Stimulated activated CD8-positive, alpha-beta memory T cell treated with anti-CD3 and anti-CD28 coated beads, Interleukin-15, amount 100 ng/mL, for 48 hours (primary cell): ENCODE measurements at regions not wholly inside any gene's neighbourhood (a gene's known extent, or its start where the extent isn't known, plus 50 kb on each side); places are given as distances from the start of the nearest gene placed in this dataset.
"Not testable (repeated sequence)": the region's sequence is repeated elsewhere in the genome, so short reads cannot be mapped to it uniquely, and the experiment has no call there.

Experiments used
- DNase-seq, 2 donors: peaks; one replicate each; pipeline ENCODE4 v3.0.0-alpha.2; 2020; ENCODE audit warnings: low read depth in 2 of 2

DNA sequence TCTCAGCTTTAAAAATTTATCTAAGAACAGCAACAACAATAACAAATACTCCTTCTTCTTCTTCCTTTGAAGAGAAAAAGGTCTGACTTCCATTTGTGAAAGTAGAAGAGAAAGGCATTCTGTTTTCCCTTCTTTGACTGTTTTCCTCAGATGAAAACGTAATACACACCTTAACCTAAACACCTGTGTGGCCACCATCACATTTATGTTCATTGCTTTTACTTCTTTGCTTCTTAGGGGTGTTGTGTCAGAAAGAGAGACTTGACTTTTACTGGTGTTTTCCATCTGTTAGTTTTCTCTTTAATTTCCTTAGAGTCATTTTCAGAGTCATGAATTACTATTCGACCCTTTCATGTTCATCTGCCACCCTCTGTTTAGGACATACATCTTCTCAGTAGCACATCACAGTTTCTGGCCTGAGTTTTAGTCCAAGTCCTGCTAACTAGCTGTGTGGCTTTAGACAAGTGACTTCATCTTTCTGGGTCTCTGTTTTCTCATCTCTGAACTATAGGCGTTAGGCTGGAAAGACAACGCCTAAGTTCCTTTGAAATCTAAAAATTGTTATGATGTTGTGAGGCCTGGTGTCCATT, 283.8 kb downstream of the GATA3 start:
- no peak for DNase-seq

DNA sequence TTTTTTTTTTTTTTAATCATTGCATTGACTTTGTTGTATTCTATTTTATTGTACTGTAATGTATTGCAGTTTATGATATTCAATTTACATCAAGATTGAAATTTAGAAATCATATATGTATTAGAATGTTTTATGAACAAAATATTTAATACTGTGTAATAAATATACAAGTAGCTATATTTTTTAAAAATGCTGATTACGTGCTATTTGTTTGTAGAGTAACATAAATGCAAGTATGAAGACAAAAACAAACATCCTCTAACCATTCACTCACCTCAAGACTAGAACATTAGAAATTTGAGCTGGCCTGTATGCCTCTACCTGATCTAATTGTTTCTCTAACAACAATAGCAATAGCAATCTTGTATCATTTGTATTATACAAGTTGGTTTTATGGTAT, 290.3 kb downstream of the GATA3 start:
- DNase-seq, result no peak

DNA sequence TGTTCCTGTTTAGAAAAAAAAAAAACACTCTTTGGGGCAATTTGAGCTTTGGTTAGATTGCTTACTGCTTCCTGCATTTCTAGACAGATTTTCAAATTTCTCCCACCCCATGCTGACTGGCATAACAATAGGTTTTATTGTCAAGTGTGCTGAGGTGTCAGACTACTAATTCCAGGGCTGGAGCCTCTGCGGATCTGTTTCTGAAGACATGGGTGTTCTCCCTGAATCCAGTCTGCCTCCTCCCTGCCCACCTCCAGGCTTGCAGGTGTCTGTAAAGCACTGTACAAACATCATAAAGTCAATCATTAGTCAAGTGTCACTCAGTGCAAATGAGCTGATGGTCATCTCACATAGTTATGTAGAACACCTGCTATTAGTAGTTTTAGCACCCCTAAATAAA, 292.4 kb downstream of the GATA3 start:
- no peak for DNase-seq

DNA sequence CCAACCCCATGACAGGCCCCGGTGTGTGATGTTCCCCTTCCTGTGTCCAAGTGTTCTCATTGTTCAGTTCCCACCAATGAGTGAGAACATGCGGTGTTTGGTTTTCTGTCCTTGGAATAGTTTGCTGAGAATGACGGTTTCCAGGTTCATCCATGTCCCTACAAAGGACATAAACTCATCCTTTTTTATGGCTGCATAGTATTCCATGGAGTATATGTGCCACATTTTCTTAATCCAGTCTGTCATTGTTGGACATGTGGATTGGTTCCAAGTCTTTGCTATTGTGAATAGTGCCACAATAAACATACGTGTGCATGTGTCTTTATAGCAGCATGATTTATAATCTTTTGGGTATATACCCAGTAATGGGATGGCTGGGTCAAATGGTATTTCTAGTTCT, 293.1 kb downstream of the GATA3 start:
- DNase-seq, result not testable (repeated sequence)

DNA sequence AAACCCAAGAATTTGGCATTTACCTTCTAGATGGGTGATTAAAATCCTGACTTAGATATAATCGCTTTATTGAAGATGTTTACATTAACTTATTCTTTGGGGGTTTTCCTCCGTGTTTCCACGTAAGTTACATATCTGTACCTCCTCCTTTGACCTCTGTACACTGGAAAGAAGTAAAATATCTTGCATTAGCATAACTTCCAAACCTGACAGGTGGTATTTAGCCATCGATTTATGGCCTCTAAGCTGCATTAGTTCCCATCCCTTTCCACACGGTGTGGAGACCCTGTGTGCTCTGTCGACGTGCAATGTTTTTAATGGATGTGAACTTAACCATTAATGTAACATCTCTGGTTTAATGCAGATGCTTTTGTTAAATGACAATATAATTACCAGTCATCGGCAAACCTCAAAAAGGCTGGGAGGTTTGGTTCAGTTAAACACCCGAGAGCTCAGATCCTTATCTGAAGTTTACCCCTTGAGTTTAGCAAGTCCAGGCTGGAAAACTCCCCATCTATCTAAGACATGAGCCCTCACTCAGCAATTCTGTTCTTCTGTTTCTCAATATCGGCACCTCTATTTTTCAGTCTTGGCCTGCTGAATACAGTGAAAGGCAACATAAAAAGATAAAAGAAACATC, 295.2 kb downstream of the GATA3 start:
- DNase-seq, result no peak

DNA sequence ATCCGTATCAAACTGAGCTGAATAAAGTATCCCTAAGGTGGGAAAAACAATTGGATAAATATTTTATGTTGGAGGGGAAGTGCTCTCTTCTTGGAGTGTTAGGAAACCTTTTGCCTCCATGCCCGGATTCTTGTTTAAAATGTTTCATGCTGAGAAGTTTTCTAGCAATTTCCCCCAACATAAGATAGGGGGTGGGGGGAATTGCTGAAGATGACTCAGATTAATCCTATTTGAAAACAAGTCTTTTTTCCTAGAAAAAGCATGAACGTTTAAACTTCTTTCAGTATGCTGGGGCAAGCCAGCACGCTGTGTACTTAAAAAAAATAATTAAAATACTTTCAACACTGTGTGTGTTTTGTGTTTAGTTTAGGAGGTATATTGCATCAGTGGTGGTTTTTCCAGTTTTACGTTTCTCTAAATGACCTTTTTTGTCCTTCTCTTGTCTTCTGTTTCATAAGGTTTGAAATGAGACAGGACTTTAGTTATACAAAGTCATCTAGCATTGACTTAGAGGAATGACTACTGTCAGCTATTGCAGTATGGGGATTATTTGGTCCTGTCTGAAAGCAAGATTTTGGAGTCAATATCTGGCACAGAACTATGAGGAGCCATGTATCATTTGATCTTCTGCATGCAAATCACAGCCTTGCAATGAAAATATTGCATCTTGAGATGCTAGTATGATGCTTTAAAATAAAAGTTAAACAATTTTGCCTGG, 295.9 kb downstream of the GATA3 start:
- DNase-seq, result no peak

DNA sequence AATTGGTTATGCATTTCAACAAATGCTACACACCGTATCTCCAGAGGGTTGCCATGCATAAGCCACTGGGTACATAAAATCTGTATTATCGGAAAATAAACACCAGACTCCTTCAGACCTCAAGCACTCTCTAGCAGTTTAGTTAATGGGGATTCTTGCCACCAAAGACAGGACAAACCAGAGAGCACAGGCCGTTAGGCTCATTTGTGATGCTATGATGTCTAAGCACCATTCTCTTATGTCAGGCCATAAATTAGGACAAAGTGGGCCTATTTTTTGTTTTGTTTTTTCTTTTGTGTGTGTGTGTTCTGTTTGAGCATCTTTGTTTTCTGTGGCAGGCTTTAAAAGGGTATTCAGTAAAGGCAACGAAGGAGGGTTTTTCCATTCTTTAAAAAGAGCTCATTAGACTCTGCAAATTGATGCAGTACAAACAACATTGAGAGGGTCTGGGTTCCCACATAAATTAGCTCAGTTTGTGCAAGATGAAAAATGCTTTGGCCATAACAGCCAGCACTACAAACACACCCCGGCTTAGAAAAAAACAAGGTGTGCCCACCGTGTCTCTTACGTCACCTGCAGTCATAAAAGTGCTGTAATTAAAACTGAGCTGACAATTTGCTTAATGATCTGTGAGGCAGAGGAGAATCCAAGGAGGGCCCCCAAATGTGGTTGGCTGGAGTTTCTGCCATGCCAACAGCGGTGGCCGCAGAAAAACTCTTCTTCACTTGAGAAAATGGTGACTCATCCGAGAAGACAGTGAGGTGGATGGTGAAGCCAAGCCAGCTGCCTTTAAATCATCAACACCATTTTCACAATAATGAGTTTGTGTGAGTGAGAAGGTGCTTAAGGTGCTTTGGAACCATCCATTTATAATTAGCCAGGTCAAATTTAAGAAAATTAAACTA, 297.9 kb downstream of the GATA3 start:
- no peak for DNase-seq

DNA sequence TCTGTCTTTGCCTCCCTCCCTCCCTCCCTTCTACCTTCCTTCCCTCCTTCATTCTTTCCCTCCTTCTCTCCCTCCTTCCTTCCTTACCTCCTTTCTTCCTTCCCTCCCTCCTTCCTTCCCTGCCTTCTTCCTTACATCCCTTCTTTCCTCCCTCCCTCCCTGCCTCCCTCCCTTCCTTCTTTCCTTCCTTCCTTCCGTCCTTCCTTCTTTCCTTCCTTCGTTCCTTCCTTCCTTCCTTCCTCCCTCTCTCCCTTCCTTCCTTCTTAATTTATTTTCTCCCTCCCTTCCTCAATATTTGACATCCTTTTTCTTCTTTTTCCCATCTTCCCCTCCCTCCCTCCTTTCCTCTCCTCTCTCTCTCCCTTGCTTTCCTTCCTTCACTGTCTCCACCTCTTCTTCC, 301.8 kb downstream of the GATA3 start:
- no peak for DNase-seq

DNA sequence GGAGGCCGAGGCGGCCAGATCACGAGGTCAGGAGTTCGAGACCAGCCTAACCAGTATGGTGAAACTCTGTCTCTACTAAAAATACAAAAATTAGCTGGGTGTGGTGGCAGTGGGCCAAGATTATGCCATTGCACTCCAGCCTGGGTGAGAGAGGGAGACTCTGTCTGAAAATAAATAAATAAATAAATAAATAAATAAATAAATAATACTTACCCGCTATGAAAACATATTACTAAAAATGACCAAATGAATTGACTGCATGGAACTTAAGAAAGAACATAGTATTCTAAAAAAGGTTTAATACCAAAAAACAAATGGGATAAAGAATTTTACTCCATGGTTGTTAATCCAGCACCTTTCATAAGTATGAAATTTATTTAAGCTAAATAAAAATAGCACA, 305.0 kb downstream of the GATA3 start:
- DNase-seq, result no peak

DNA sequence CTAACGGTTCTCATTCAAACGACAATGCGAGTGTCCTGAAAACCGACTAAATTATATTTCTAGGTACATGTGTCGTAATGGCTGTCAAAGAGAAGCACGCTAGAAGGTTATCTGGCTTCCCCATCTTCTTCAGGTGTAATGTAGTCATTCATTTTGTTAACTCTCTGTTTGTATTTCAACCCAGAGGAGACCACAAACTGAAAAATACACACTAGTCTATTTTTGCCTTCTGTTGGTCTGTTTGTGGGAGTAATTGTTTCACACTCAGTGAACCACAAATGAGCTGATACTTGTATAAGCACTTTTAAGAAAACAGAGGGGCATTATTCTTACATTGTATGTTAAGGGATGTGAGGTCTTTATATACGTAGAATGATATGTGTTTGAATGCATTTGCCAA, 305.9 kb downstream of the GATA3 start:
- no peak for DNase-seq

GRCh38 chr10:8360814-8361509, 306.5 kb downstream of the GATA3 start:
- no peak for DNase-seq

GRCh38 chr10:8361510-8361844, 307.0 kb downstream of the GATA3 start:
- no peak for DNase-seq

DNA sequence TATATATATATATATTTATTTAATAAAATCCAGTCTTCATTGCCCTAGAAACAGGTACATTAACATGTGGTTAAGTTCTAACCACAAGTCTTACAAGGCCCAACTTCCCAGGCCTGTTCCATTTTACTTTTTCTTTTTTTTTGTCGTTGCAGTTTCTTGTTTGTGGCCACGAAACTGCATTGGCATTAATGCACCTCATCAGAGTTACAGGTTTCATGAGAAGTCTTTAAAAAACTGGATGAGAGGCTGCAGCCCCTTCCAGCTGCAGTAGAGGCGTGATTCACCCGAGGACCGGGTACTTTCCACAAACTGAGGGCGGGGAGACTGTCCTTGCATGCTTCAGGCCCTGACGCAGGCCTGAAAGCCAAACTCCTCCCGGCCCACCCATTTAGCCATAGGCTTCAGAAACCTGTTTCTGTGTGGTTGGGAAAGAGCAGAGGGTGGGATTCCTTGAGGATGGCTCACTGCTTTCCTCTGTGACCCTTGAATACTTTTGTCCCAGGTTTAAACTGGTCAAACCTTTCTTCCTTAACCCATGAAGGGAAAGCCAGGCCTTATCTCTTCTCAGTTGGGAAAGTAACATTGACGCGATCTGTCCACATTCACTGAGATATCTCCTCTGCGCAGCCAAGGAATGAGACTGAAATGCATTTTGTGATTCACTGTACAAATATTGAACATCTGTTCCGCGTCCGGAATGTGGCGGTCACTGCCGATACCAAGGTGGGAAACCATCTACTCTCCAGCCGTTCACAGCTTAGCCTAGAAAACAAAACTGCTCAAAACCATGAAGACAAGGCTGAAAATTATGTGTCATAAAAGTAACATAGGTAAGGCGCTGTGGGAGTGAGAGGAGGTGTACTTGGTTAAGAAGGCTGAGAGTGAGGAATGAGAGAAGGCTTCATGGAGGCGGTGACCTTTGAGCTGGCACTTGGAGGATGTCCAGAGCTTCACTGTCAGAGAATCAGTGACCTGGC, 311.7 kb downstream of the GATA3 start:
- DNase-seq, result peak; percentile 43 to 54

GRCh38 chr10:8367672-8368411, 313.4 kb downstream of the GATA3 start:
- not testable (repeated sequence) for DNase-seq

DNA sequence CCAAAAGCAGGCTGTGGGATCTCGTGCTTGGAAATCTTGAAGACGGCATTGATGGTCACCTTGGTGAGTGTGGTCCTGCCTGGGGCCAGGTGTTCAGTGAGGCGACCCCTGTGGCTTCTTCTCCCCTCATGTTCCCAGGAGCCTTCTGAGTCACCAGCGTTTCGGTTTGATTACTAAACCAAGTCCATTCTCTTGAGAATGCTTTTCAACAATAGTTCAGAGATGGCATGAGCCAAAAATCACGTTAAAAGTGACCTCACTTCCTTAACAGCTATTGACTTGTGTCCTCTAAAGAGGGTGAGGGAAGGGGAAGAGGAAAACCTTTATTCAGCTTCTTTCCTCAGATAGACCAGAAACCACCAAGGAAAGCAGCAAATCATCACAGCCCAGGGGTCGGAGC, 315.2 kb downstream of the GATA3 start:
- DNase-seq, result no peak

DNA sequence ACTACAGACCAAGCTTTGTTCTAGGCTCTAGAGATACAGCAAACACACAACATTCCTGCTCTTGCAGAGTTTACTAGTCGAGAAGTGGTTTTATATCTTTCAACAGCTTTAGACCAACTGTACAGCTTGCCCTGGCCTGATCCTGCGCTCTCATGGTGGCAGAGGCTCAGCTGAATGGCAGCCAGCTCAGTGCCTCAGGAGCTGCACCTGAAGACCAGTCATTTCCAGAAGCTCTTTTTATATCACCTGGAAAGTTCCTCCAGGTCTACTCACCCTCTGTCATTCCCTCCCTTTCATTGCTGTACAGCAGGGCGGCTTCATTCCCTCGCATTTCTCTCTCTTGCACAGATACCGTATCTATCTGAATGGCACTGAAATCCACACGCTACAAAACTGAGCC, 319.8 kb downstream of the GATA3 start:
- DNase-seq, result no peak

DNA sequence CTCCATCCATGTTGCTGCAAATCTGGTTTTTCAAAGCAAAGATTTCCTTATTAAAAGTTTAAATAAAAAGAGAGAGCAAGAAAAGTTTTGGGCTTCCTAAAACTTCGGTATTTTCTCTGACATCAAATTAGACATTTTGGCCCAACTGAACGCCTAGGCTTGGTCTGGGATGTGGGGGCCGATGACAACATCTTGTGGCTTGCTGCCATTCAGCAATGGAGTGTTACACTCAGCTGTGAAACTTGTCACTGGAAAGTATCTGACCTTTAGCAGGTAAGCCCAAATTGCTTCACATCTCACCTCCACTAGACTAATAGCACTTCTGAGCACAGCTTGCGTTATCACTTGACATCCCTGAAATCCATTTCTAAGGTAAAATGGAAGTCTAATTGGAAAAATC, 320.6 kb downstream of the GATA3 start:
- peak in 1 of 2 donors; percentile 9 for DNase-seq

- no peak for DNase-seq
These were observed 323.9 kb downstream of the GATA3 start for GRCh38 chr10:8378198-8378983.
